ENCODE measurements at regions not wholly inside any gene's neighbourhood (a gene's known extent, or its start where the extent isn't known, plus 50 kb on each side); places are given as distances from the start of the nearest gene placed in this dataset.

DNA sequence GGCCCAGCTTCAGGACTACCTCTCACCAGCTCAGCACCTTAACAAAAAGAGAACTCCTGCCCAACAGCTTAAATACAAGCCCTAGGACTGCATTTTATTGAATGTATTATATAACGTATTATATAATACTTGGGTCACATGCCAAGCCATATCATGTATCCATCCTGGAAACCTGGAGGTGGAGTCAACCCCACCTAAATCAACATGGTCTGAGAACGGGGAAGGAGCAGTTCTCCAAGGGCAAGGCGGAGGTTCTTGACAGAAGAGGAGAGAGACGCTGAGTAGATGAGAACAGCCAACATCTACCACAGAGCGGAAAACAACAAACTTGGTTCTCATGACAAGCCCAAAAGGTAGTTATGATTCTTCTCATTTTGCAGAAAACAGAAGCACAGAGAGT, 163.4 kb downstream of the FGF18 start:
- TF ChIP-seq CTCF (IDR thresholded peaks at IDR 0.05; ENCODE audit: insufficient read depth, low read length) (no peak), GABPA (IDR thresholded peaks at IDR 0.05; ENCODE audit: low read depth) (no peak), POLR2AphosphoS5 (IDR thresholded peaks at IDR 0.05; ENCODE audit: low read depth) (no peak), REST (IDR thresholded peaks at IDR 0.05; ENCODE audit: insufficient replicate concordance, low read depth) (no peak)

All from HL-60 (cell line).